Loucy (cell line): ENCODE measurements at regions not wholly inside any gene's neighbourhood (a gene's known extent, or its start where the extent isn't known, plus 50 kb on each side); places are given as distances from the start of the nearest gene placed in this dataset.

Experiments
- EZH2phosphoT487 ChIP-seq: fragments of 200-600 bp; IDR thresholded peaks from 2 replicates; pipeline ENCODE4 v1.6.1; 2018; ENCODE audit warnings: antibody characterized with exemption, mild to moderate bottlenecking, moderate library complexity, borderline replicate concordance
- TF ChIP-seq, protein P1 (sequence below): fragments of 200-600 bp; sonication (generic); conservative IDR thresholded peaks from 2 replicates; pipeline ENCODE4 v1.5.1; 2014; ENCODE audit warnings: mild to moderate bottlenecking, antibody characterized with exemption, low read length

DNA sequence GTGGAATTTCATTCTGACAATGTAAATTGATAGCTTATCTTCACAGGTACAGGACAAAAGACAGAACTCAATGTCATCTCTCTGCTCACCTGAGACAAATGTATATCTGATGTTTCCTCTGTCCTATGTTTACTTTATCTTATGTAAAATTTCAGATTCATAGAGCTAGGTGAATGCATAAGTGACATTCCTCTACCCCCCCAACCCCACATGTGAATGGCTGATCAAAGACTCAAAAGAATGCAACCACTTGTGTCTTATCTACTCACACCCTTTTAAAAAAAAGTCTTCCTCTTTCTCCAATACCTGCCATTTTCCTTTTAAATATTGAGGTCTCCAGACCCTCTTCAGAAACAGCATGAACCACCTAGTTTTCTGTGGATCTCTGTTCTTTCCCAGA lies 736.6 kb upstream of the SEL1L start:
- TF ChIP-seq, protein P1, sequence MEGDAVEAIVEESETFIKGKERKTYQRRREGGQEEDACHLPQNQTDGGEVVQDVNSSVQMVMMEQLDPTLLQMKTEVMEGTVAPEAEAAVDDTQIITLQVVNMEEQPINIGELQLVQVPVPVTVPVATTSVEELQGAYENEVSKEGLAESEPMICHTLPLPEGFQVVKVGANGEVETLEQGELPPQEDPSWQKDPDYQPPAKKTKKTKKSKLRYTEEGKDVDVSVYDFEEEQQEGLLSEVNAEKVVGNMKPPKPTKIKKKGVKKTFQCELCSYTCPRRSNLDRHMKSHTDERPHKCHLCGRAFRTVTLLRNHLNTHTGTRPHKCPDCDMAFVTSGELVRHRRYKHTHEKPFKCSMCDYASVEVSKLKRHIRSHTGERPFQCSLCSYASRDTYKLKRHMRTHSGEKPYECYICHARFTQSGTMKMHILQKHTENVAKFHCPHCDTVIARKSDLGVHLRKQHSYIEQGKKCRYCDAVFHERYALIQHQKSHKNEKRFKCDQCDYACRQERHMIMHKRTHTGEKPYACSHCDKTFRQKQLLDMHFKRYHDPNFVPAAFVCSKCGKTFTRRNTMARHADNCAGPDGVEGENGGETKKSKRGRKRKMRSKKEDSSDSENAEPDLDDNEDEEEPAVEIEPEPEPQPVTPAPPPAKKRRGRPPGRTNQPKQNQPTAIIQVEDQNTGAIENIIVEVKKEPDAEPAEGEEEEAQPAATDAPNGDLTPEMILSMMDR, result no peak
- TF ChIP-seq EZH2phosphoT487, result no peak
